Epidermal melanocyte (primary cell): ENCODE measurements at regions not wholly inside any gene's neighbourhood (a gene's known extent, or its start where the extent isn't known, plus 50 kb on each side); places are given as distances from the start of the nearest gene placed in this dataset.
"Not testable (repeated sequence)": the region's sequence is repeated elsewhere in the genome, so short reads cannot be mapped to it uniquely, and the experiment has no call there.

ENCODE experiments used
- DNase-seq: peaks from one replicate; pipeline ENCODE4 v3.0.0; 2011; ENCODE audit warnings: low spot score; ENCODE audit not compliant: insufficient read length

DNA sequence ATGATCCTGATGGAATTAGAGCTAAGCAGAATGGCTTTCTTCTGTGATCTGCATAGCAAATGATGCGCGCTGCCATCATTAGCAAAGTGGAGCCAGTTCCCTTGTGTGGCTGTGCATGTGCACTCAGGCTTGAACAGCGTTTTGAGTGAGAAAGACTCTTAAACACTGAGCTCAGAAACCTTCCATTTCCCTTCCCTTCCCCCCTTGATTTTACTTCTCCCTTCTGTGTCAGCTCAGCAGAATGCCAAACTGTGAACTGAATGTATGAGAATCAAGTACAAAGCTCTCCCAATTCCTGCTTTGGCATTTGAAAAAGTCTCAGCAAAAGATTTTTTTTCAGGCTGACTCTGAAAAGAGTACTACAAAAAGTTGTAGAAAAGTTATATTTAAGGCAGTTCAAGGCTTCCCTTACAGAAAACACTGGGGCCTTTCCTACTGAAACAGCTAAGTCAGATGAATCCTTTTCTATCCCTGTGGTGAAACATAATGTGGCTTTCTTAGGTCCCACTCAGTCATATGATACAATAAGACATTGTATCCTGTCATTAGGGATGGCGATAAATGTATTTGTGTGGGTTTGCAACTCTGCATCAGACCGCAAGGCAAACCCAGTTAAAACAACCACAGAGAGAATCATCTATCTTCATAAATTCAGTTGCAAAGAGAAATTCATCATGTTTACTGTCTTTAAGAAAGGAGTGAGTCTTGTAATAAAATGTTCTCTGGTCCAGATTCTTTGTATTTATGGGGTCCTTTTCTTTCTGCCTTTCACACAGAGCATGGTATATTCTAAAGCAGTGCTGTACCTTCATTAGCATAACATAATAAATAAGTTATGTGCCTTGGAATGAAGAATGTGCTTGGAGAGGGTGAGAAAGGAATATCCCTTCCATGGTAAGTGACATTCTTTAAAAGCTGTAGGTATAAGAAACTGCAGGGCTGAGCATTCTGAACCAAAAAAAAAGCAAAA is 222.6 kb downstream of the CAAP1 start:
- DNase-seq = peak; percentile 49

- DNase-seq = no peak
Measured at GRCh38 chr9:26667882-26668281, 224.7 kb downstream of the CAAP1 start.

GRCh38 chr9:26665666-26666065 is 226.9 kb downstream of the CAAP1 start:
- no peak for DNase-seq

DNA sequence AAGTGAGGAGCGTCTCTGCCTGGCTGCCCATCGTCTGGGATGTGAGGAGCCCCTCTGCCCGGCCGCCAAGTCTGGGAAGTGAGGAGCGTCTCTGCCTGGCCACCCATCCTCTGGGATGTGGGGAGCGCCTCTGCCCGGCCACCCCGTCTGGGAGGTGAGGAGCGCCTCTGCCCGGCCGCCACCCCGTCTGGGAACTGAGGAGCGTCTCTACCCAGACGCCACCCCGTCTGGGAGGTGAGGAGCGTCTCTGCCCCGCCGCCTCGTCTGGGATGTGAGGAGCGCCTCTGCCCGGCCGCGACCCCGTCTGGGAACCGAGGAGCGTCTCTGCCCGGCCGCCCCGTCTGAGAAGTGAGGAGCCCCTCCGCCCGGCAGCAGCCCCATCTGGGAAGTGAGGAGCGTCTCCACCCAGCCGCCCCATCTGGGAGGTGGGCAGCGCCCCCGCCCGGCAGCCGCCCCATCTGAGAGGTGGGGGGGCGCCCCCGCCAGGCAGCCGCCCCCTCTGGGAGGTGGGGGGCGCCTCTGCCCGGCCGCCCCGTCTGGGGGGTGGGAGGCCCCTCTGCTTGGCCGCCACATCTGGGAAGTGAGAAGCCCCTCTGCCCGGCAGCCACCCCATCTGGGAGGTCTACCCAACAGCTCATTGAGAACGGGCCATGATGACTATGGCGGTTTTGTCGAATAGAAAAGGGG is 228.4 kb downstream of the CAAP1 start:
- DNase-seq = not testable (repeated sequence)

DNA sequence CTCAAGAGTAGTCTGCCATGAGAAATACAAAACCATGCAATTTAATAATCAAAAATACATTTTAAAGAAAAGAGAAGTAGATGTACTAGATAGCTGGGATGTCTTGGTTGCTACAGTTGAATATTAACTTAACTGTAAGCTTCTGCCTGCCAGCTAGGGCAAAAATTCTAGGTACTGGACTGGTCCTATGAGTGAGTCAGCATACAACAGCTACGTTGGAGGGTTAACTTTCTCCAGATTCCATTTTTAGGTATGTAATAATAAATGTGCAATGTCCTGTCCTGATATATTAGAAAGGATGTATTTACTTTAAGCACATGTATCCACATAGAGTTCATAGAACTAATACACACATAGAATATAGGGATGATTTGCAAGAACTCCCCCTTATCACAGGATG is 230.1 kb downstream of the CAAP1 start:
- DNase-seq = no peak

GRCh38 chr9:26658476-26658875 is 234.1 kb downstream of the CAAP1 start:
- DNase-seq = no peak

GRCh38 chr9:26657958-26658357 is 234.6 kb downstream of the CAAP1 start:
- DNase-seq = no peak

GRCh38 chr9:26656003-26656870 is 236.4 kb downstream of the CAAP1 start:
- DNase-seq = peak; percentile 55

- DNase-seq = no peak
Measured at GRCh38 chr9:26655166-26655565, 237.4 kb downstream of the CAAP1 start.

GRCh38 chr9:26650325-26650724 is 242.3 kb downstream of the CAAP1 start:
- DNase-seq = no peak

DNA sequence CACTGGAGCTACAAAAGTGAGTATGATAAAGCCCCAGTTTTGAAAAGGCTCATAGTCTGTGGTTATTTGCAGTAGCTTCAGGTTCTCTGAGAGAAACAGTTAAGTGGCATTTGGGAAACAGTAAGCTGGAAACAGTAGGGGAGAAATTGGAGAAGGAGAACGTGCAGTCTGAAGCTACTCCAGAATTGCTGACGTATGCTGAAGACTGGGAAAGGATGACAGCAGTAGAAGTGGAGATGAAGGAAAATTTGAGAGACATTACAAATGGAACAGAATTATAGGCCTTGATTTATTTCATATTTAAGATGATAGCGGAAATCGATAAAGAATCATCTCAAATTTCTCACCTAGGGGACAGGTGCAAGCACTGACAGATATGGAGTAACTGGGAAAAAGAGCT is 248.8 kb downstream of the CAAP1 start:
- no peak for DNase-seq

DNA sequence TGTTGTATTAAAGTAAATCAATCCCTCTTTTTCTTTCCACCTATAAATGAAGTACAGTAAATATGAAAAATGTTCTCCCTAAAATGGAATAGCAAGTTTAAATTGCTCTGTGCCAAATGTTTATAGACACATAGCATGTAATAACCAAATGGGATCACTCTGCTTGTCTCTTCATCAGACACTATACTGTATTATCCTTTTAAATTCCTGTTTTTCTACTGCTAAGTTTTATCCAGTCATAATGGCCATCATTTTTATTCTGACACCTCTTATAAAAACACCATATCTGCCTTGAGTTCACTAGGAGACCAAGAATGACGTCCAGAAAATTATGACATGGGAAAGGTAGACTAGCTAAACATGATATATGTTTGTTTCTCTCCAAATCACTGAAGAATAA is 252.8 kb downstream of the CAAP1 start:
- no peak for DNase-seq

- no peak for DNase-seq
Measured at GRCh38 chr9:26637101-26637500, 255.5 kb downstream of the CAAP1 start.

GRCh38 chr9:26613851-26614350 is 278.7 kb downstream of the CAAP1 start:
- DNase-seq = not testable (repeated sequence)

DNA sequence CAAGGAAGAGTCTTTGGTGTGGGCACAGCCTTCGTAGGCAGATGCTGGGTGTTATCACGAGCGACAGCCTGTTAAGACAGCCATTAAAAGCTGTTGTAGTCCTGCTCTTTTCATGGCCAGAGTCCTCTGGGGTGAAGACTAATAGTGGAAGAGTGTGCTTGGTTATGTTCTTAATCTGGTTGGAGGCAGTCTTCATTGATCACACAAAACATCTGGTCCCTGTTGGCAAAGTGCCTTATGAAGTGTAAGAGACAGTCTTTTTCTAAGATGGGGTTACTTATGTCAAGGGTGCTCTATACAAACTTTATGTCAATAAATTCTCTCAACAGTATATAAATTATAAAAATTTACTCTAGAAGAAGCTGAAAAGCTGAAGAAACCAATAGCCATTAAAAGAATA is 280.4 kb downstream of the CAAP1 start:
- no peak for DNase-seq

- DNase-seq = no peak
Measured at GRCh38 chr9:26606756-26607155, 285.8 kb downstream of the CAAP1 start.

GRCh38 chr9:26605367-26605766 is 287.2 kb downstream of the CAAP1 start:
- no peak for DNase-seq

- DNase-seq = no peak
Measured at GRCh38 chr9:26604076-26604662, 288.4 kb downstream of the CAAP1 start.

GRCh38 chr9:26603617-26604016 is 289.0 kb downstream of the CAAP1 start:
- DNase-seq = no peak

GRCh38 chr9:26597542-26598149 is 295.0 kb downstream of the CAAP1 start:
- no peak for DNase-seq

- no peak for DNase-seq
Measured at GRCh38 chr9:26579056-26579455, 313.5 kb downstream of the CAAP1 start.
